Neural cell (in vitro differentiated cells): ENCODE measurements at regions not wholly inside any gene's neighbourhood (a gene's known extent, or its start where the extent isn't known, plus 50 kb on each side); places are given as distances from the start of the nearest gene placed in this dataset.

Experiments
- H2AFZ ChIP-seq: fragments of 200-600, 300-800 bp; sonication (generic), shearing (Covaris generic); 2 replicates; pipeline ENCODE4 v1.6.0; 2014; ENCODE audit warnings: low read depth, mild to moderate bottlenecking, antibody characterized with exemption, low read length, moderate library complexity
- H3F3A ChIP-seq: fragments of 200-600 bp; shearing (Covaris generic); 2 replicates; pipeline ENCODE4 v1.6.1; 2016; ENCODE audit warnings: mild to moderate bottlenecking, moderate library complexity, mixed read lengths, antibody characterized with exemption, low read length; ENCODE audit not compliant: insufficient read depth, poor library complexity, severe bottlenecking
- H3K27ac ChIP-seq: fragments of 200-600, 300-800 bp; sonication (generic), shearing (Covaris generic); 2 replicates; pipeline ENCODE4 v1.5.1; 2014; ENCODE audit warnings: mild to moderate bottlenecking, low read length, moderate library complexity
- H3K27me3 ChIP-seq: fragments of 300-800, 200-600 bp; sonication (generic), shearing (Covaris generic); 2 replicates; pipeline ENCODE4 v1.6.0; 2014; ENCODE audit warnings: mild to moderate bottlenecking, low read depth, low read length, moderate library complexity; ENCODE audit not compliant: insufficient read depth
- H3K36me3 ChIP-seq: fragments of 300-800, 200-600 bp; sonication (generic), shearing (Covaris generic); 2 replicates; pipeline ENCODE4 v1.5.1; 2014; ENCODE audit warnings: mild to moderate bottlenecking, antibody characterized with exemption, low read length, moderate library complexity; ENCODE audit not compliant: insufficient read depth
- H3K4me2 ChIP-seq: fragments of 300-800, 200-600 bp; sonication (generic), shearing (Covaris generic); 2 replicates; pipeline ENCODE4 v1.6.0; 2014; ENCODE audit warnings: mild to moderate bottlenecking, low read length
- H3K4me3 ChIP-seq: fragments of 300-800, 200-600 bp; sonication (generic), shearing (Covaris generic); 2 replicates; pipeline ENCODE4 v1.5.1; 2014; ENCODE audit warnings: mild to moderate bottlenecking, low read length, moderate library complexity
- H3K79me2 ChIP-seq: fragments of 200-600 bp; shearing (Covaris generic); replicated peaks from 2 replicates; pipeline ENCODE4 v1.6.0; 2014; ENCODE audit warnings: mild to moderate bottlenecking, low read length, moderate library complexity; ENCODE audit not compliant: insufficient read depth
- H3K9ac ChIP-seq: fragments of 300-800, 200-600 bp; sonication (generic), shearing (Covaris generic); 2 replicates; pipeline ENCODE4 v1.6.1; 2016; ENCODE audit warnings: mild to moderate bottlenecking, low read length, mixed read lengths
- H3K9me2 ChIP-seq: fragments of 200-600 bp; shearing (Covaris generic); 2 replicates; pipeline ENCODE4 v1.6.1; 2016; ENCODE audit warnings: mild to moderate bottlenecking, low read length, mixed read lengths; ENCODE audit not compliant: insufficient read depth
- H3K9me3 ChIP-seq: fragments of 200-600, 300-800 bp; sonication (generic), shearing (Covaris generic); 2 replicates; pipeline ENCODE4 v1.6.1; 2016; ENCODE audit warnings: mild to moderate bottlenecking, mixed run types, low read length, moderate library complexity, mixed read lengths
- H4K20me1 ChIP-seq: fragments of 200-600 bp; shearing (Covaris generic); 2 replicates; pipeline ENCODE4 v1.6.1; 2016; ENCODE audit warnings: mild to moderate bottlenecking, mixed run types; ENCODE audit not compliant: insufficient read depth
- EP300 ChIP-seq: fragments of 450-650 bp; conservative IDR thresholded peaks from 2 replicates; pipeline ENCODE4 v1.6.1; 2014; ENCODE audit warnings: antibody characterized with exemption, mild to moderate bottlenecking, moderate library complexity; ENCODE audit not compliant: poor library complexity, severe bottlenecking
- EZH2 ChIP-seq: fragments of 200-600, 300-800 bp; shearing (Covaris generic), sonication (generic); IDR thresholded peaks from 2 replicates; pipeline ENCODE4 v1.6.1; 2014; ENCODE audit warnings: antibody characterized with exemption, low read length, borderline replicate concordance, mild to moderate bottlenecking; ENCODE audit not compliant: insufficient read depth, poor library complexity, severe bottlenecking
- MXI1 ChIP-seq: fragments of 450-650 bp; conservative IDR thresholded peaks from 2 replicates; pipeline ENCODE4 v1.6.1; 2014; ENCODE audit warnings: antibody characterized with exemption, mild to moderate bottlenecking; ENCODE audit not compliant: poor library complexity, severe bottlenecking
- POLR2AphosphoS5 ChIP-seq: IDR thresholded peaks from 2 replicates; pipeline ENCODE4 v1.6.1; 2012
- RAD21 ChIP-seq: fragments of 450-650 bp; conservative IDR thresholded peaks from 2 replicates; pipeline ENCODE4 v1.6.1; 2014; ENCODE audit warnings: antibody characterized with exemption, mild to moderate bottlenecking, moderate library complexity
- REST ChIP-seq: IDR thresholded peaks from 2 replicates; pipeline ENCODE4 v1.6.1; 2012; ENCODE audit warnings: borderline replicate concordance
- SMC3 ChIP-seq: fragments of 450-650 bp; conservative IDR thresholded peaks from 2 replicates; pipeline ENCODE4 v1.6.1; 2014; ENCODE audit warnings: antibody characterized with exemption, mild to moderate bottlenecking, moderate library complexity; ENCODE audit not compliant: poor library complexity
- TAF1 ChIP-seq: IDR thresholded peaks from 2 replicates; pipeline ENCODE4 v1.6.1; 2012; ENCODE audit warnings: low read depth
- TF ChIP-seq, protein P1 (sequence below): fragments of 450-650 bp; IDR thresholded peaks from 2 replicates; pipeline ENCODE4 v1.5.1; 2014; ENCODE audit warnings: antibody characterized with exemption, mild to moderate bottlenecking, moderate library complexity; ENCODE audit not compliant: poor library complexity, severe bottlenecking

DNA sequence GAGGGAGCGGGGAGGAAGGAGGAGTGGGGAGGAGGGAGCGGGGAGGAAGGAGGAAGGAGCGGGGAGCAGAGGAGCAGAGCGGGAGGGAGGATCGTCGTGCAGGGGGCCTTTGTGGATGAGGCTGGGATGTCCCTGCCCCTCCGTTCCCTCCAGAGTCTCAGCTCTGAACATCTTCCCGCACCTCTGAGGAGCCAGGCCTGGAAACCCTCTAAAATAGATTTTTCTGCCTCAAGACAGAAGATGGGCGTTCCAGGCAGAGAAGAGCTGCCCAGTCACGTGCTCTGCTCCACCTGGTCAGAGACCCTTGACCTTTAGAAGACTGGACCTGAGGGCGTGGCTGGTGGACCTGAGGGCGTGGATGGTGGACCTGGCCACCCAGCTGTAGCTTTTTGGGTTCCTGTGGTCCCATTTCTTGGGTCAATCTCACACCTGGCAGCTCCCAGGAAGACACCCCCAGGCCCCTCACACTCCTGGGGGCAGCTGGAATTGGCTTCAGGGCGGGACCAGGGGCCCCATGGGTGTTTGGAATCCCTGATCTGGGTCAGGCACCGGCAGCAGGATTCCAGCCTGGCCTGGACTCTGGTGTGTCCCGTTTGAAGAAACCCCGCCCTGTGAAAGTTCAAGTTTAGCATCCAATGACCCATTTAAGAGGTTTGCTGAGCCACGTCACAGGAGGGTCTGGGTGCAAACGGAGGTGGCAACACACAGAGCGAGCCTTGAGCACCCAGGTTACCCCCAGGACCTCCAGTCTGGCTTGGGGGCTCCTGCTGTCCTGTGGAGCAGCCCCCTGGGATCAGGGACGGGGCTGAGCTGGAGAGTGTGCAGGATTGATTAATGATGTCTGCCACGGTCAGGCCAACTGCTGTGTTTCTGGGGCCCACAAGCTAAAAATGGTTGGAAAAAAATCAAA lies 96.9 kb upstream of the BHLHE23 start:
- H2AFZ ChIP-seq = no peak overlapping the region
- peaks cover 3% of the 10 kb centered on the region for H3K9me3 ChIP-seq
- TF ChIP-seq SMC3 (no peak), REST (no peak), POLR2AphosphoS5 (no peak), EZH2 (no peak), MXI1 (no peak), TAF1 (no peak), EP300 (no peak), RAD21 (no peak)
- TF ChIP-seq, protein P1, sequence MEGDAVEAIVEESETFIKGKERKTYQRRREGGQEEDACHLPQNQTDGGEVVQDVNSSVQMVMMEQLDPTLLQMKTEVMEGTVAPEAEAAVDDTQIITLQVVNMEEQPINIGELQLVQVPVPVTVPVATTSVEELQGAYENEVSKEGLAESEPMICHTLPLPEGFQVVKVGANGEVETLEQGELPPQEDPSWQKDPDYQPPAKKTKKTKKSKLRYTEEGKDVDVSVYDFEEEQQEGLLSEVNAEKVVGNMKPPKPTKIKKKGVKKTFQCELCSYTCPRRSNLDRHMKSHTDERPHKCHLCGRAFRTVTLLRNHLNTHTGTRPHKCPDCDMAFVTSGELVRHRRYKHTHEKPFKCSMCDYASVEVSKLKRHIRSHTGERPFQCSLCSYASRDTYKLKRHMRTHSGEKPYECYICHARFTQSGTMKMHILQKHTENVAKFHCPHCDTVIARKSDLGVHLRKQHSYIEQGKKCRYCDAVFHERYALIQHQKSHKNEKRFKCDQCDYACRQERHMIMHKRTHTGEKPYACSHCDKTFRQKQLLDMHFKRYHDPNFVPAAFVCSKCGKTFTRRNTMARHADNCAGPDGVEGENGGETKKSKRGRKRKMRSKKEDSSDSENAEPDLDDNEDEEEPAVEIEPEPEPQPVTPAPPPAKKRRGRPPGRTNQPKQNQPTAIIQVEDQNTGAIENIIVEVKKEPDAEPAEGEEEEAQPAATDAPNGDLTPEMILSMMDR = no peak
- no peak overlapping the region for H3K4me3 ChIP-seq
- no peaks in the 10 kb centered on the region for H3F3A ChIP-seq
- peaks cover 35% of the 10 kb centered on the region for H3K27me3 ChIP-seq
- H3K79me2 ChIP-seq = no peaks in the 10 kb centered on the region
- no peaks in the 10 kb centered on the region for H4K20me1 ChIP-seq
- no peaks in the 10 kb centered on the region for H3K36me3 ChIP-seq
- no peak overlapping the region for H3K4me2 ChIP-seq
- no peak overlapping the region for H3K27ac ChIP-seq
- no peaks in the 10 kb centered on the region for H3K9me2 ChIP-seq
- no peak overlapping the region for H3K9ac ChIP-seq

DNA sequence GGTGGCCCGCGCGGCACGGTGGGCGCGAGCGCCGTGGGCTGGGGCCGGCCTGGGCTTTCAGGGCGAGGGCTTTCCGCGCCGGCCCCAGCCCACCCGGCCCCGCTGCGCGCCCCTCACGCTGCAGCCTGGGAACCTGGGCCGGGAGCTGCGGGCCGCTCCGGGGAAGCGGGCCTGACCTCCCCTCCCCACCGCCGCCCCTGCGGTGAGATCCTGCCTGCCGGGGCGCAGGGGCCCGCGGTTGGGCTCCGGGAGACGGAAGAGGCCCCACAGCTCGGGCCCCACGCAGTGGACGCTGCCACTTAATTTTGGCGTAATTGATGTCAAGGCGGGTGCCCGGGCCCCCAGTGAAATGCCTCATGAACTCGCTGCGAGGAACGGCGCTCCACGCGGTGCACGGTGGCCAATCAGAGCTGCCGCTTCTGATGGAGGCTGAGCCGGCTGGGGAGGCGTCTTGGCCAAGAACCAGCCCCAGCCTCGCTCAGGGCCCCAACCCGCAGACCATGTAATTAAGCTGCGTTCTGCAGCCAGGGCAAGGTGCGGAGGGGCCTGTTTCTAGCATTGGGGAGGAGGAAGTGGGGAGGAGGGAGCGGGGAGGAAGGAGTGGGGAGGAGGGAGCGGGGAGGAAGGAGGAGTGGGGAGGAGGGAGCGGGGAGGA lies 96.1 kb upstream of the BHLHE23 start:
- Histone ChIP-seq H3K9me3 (no peaks in the 10 kb centered on the region), H3K9ac (peak overlapping the region; percentile 42), H3K27me3 (peaks cover 35% of the 10 kb centered on the region), H3K36me3 (no peaks in the 10 kb centered on the region), H3K4me2 (no peak overlapping the region), H2AFZ (no peak overlapping the region), H4K20me1 (no peaks in the 10 kb centered on the region), H3K27ac (no peak overlapping the region), H3K4me3 (peak overlapping the region; percentile 59), H3K9me2 (no peaks in the 10 kb centered on the region), H3F3A (no peaks in the 10 kb centered on the region), H3K79me2 (no peaks in the 10 kb centered on the region)
- TF ChIP-seq EZH2 (no peak), REST (no peak), EP300 (no peak), SMC3 (no peak), POLR2AphosphoS5 (no peak), MXI1 (no peak), RAD21 (no peak), TAF1 (no peak)
- TF ChIP-seq, protein P1 = no peak
